Ureter (tissue), 1 donor: ENCODE measurements at regions not wholly inside any gene's neighbourhood (a gene's known extent, or its start where the extent isn't known, plus 50 kb on each side); places are given as distances from the start of the nearest gene placed in this dataset.
A peak's percentile ranks its signal among the peaks of the same experiment; 100 is the strongest.
"Not testable (repeated sequence)": the region's sequence is repeated elsewhere in the genome, so short reads cannot be mapped to it uniquely, and the experiment has no call there.

Experiments
- DNase-seq: peaks from one replicate; pipeline ENCODE4 v3.0.0-alpha.2; 2020; ENCODE audit warnings: low spot score
- donor health status: DM: yes; HTN: yes; CAD: no.

DNA sequence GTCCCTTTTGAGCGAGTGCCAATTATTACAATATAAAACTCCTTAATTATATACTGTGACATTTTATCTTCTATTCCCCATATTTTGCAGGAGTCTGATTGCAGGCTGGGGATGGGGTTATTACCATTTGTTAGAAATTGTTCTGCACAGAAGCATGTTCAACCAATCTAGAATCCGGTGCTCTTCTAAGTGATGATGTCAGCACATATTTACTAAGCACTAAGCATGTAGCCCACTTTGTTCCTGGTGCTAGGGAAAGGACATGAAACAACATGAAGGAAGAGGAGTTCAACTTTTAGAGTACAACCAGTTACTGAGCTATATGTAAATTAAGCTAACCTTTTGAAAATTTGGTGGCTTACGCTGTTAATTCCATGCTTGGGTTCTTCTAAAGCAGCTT lies 52.8 kb upstream of the IL1RAPL2 start:
- no peak for DNase-seq

DNA sequence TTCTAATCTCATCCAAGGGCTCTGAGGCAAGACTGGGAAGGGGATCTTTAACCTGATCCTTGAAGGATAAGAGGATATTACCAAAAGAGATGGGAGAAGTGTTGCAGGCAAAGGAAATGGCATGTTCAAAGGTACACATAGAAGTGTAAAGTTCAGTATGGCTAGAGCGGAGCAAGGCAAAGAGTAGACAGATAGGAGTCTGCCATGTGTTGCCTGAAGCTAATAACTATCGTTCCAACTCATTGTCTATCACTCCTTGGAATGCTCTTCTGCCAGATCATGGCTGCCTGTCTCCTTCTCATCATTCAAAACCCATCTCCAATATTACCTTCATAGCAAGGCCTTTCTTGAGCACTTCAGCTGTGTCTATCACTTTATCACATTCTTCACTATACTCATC lies 55.2 kb upstream of the IL1RAPL2 start:
- DNase-seq, result no peak

DNA sequence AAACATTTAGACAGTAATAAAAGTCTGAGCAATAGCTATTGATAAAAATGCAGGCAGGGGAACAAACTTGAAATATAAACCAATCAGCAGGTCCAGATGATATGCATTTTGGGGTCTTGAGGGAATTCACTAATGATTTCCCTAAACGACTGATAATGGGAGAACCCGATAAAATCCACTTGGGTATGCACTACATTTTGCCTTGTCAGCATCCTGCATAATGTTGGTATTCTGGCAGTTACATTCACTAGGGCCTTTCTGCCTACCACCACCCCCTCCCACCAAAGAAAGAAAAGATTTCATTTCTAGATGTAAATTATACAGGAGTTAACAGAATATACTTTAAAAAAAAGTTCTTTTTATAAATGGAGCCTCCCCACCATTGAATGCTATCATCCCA lies 63.5 kb upstream of the IL1RAPL2 start:
- DNase-seq, result no peak

DNA sequence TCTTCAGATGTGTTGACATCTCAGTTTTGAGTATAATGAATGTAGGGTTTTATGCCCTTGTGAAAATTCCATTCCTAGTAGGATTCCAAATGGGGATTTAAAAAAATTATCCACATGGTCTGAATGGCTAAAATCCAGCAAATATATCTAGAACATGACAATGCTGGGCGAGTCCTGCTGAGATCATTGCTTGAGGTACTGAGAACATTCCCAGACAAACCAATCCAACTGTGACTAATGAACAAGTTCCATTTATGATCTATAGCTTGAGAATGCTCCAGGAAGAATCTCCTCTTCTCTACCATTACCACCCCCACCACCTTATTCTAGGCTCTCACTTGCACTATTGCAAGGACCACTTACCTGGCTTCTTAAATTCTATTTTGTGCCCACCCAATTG lies 77.2 kb upstream of the IL1RAPL2 start:
- DNase-seq, result no peak

DNA sequence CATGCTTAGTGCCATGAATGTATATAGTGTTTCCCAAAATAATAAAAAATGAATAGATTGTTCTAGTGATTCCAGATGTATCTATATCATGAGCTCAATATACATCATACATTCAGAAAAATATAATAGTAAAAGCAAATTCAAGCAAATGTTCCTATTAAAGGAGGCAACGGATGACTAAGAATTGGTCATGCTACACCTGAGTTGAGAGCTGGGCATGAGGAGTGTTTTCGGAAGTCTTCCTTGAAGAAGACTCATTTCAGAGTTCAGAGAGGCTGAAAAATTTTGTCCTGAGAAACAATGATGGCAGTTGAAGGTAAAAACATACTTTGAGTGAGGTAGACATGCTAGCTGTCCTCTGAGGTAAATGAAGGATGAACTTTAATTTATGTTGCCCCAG lies 79.3 kb upstream of the IL1RAPL2 start:
- DNase-seq, result no peak

DNA sequence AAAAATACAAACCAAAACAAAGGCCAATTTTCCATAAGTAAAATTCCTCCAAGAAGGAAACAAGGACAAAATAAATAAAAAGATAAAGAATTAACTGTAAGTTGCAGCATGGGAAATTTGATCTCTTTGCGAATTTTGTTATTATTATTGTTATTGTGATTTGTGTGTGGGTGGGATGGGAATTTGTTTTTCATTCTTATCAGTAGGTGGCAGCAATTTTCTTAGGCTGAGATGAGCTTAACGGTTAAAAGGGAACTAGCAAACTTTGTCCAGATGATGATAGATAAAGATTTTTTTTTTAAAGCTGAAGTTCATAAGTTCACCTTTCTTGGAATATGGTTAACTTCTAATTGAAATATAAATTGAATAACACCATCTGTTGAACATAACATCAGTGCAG lies 83.2 kb upstream of the IL1RAPL2 start:
- DNase-seq, result no peak

DNA sequence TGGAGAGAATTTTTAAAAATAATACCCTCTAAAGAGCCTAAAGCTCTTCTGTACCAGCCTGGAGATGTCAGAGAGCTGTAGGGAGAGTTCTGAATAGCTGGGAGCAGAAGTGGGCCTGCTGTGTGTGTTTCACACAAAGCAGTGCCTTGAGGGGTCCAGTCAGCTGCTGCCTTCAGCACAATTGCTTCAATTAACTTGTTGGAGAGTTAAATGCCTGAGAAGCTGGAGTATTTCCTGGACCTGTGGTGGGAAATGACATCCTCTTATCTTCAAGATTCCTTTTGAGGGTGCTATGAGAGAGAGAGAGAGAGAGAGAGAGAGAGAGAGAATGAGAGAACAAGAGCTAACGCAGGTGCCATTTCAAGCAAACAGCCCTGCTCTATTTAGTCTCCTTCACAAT lies 96.2 kb upstream of the IL1RAPL2 start:
- DNase-seq, result no peak

DNA sequence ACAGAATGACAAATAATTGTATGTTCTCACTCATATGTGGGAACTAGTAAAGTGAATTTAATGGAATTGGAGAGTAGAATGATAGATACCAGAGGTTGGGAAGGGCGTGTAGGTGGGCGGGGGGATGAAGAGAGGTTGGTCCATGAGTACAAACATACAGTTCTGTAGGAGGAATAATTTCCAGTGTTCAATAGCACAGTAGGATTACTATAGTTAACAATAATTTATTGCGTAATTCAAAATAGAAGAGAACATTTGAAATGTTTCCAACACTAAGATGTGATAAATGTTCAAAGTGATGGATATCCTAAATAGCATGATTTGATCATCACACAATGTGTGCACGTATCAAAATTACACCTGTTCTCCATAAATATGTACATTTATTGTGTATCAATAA lies 106.2 kb upstream of the IL1RAPL2 start:
- no peak for DNase-seq

DNA sequence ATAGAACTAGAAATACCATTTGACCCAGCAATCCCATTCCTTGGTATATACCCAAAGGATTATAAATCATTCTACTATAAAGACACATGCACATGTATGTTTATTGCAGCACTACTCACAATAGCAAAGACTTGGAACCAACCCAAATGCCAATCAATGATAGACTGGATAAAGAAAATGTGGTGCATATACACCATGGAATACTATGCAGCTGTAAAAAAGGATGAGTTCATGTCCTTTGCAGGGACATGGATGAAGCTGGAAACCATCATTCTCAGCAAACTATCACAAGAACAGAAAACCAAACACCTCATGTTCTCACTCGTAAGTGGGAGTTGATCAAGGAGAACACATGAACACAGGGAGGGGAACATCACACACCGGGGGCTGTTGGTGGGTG lies 108.9 kb upstream of the IL1RAPL2 start:
- DNase-seq, result not testable (repeated sequence)

DNA sequence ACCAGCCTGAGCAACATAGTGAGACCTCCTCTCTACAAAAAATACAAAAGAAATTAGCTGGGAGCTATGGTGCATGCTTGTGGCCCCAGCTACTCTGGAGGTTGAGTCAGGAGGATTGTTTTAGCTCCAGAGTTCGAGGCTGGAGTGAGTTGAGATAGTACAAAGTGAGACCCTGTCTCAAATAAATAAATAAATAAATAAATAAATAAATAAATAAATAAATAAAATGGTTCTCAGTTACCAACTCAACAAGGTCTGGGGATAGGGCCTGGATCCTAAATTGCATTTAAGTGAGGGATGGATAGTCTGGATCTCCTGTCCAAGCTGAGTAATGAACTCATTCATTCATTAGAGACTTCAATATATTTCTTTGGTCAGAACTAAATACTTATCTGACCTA lies 115.7 kb upstream of the IL1RAPL2 start:
- no peak for DNase-seq

DNA sequence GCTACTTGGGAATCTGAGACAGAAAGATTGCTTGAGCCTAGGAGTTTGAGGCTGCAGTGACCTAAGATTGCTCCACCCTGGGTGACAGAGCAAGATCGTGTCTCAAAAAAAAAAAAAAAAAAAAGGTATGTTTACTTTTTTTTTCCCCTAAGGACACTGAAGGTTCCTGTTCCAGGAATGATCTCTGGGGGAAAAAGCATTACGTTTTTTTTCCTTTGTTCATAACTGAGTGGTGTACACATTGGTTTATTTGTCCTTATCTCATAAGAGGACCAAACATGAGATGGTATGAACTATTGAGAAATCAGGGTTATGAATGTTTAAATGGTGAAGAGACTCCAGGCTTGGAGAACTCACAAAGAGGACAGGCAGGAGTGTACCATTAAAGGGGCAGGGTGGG lies 120.4 kb upstream of the IL1RAPL2 start:
- no peak for DNase-seq

DNA sequence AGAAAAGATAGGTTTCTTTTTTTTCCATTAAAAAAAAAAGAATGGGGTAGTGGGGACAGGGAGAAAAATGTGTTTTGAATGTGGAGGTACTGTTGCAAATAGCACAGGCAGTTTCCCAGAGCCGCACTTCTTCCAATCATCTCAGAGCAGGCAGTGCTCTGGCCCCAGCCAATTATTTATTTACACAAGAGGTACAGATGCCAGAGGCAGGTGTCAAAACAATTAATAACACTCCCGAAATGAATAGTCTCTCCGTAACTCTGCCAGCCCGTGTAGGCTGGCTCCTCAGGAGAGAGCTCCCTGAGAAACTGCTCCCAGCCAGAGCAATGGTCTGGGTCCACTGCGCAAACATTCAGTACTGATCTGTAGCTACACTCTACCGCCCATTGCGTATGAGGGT lies 130.8 kb upstream of the IL1RAPL2 start:
- DNase-seq, result no peak

DNA sequence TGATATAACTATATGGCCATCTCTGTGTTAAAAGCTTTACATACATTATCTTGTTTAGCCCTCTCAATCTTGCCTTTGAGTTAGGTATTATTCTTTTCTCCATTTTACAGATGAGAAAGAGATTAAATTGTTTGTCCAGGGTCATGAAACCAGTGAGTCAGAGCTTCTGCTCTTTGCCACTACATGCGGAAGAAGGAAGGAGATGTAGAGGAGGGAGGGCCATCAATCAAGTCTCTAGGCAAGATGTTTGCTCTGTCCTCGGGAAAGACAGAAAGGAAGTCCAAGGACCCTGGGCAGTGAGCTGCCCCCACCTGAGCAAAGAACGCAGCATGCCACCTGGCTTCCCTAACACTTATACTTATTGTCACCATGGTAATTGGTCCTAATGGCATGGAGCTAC lies 133.7 kb upstream of the IL1RAPL2 start:
- peak; percentile 45 for DNase-seq

DNA sequence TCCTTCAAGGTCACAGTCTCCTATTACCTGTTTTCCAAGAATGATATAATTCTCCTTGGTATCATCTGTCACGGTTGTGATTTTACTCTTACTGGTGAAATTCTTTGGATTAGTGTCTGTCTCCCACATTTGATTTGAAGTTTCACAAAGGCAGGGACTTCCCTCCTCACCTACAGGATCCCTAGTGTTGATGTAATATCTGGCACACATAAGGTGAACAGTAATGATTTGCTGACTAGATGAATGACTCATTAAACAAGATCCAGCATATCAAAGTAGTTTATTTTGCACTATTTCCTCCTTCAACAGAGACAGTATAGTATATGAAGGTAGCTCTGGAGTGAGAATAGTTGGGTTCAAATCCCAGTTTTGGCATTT lies 135.3 kb upstream of the IL1RAPL2 start:
- no peak for DNase-seq

DNA sequence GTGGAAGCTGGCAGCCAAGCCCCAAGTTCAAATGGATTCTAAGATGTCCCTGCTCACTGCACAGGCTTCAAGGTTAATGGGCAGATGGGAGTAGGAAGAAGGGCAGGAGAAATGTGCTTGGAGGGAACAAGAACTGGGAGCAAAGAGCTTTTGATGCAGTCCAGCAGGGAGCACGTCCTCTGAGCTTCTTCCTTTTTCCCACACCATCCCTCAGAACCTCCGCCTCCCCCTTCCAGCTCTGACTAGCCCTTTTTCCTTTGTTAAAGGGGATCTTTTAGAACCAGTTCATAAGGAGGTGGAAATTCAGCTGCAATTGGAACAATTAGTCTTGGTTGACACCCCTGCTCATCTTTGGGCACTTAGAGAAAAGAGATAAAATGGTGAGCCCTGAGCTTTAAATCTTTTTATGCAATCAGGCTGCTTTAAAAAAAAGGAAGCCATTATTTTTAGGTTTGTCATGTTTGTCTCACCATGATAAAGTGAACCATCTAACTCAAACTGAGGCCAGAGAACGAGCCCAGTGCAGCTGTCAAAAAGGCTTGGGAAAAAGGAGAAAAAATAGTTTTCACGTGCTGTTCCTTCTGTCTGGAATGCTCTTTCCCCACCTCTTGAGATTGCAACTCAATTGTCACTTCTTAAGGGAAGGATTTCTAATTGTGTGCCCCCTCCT lies 135.8 kb upstream of the IL1RAPL2 start:
- DNase-seq, result no peak

DNA sequence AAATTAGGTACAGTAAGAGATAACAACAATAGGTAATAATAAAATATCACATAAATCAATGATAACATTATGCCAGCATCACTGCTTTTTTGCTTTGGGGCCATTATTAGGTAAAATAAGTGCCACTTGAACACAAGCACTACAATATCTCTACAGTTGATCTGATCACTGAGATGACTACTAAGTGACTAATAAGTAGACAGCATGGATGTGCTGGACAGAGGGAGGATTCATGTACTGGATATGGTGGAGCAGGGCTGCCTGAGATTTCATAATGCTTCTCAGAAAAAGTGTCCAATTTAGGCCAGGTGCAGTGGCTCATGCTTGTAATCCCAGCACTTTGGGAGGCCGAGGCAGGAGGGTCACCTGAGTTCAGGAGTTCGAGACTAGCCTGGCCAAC lies 137.8 kb upstream of the IL1RAPL2 start:
- DNase-seq, result no peak

DNA sequence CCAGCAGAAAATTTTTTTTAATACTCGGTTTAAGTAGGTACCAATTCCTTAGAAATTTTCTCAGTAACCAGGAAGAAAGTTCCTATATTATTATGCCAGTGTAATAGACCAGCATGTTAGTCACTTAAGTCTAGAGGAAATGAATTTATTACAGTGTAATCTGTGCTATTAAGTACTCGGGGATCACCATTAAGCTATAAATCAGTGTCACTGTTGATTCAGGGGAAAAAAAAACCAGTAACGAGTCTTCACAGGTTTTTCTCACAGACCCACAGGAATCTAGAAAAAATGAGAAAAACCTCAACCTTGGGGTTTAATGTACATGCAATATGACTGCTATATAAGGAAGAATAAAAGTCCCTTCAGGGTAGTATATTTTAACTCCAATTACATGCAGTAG lies 138.3 kb upstream of the IL1RAPL2 start:
- no peak for DNase-seq

DNA sequence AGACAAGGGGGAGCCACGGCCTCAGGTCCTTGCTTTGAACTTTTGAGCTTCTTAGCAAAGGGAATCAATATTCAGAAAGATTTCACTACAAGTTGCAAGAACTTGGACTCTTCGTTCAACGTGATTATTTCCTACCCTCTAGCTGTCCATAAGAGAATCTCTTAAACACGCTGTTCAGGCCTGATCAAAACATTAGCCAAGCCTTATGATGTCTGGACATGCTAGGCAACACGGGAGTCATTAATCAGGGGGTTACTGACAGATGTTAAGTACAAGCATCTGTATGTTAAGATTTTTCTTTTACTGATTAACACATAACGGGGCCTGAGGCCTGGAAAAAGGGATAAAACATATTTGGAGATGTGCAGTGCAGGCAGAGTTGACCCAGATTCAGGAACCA lies 138.9 kb upstream of the IL1RAPL2 start:
- DNase-seq, result no peak

DNA sequence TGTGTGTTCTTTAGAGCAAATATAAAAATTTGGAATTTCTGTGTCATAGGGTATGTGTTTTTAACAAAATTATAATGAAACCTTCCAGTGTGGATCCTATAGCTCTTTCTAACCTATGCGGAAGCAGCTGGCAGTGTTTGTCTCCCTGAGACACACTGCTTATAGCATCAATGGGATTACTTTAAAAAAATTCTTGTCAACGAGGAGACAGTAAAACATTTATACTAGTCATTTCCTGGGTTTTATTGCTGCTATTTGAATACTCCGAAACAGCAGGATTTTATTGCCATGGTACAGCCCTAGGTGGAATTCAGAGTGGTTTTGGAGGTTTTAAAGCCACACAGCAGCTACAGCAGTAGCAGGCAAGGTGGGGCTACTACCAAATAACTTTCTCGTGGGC lies 145.1 kb upstream of the IL1RAPL2 start:
- no peak for DNase-seq

DNA sequence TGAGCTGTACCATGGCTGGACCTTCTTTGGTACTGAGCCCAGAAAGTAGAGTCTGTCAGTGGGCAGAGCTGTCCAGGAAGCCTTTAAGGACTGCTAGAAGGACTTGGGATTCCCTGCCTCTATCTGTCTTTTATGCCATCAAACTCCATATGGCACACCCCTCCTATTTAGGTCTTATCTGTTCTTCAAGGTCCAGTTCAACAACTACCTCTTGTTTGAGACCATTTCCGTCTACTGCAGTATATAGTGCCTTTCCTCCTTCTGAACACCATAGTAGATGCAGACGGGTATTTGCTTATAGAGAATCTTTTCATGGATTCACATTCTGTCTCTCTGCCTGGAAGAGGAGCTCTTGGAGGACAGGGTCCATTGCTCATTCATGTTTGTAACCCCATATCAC lies 146.1 kb upstream of the IL1RAPL2 start:
- DNase-seq, result no peak

DNA sequence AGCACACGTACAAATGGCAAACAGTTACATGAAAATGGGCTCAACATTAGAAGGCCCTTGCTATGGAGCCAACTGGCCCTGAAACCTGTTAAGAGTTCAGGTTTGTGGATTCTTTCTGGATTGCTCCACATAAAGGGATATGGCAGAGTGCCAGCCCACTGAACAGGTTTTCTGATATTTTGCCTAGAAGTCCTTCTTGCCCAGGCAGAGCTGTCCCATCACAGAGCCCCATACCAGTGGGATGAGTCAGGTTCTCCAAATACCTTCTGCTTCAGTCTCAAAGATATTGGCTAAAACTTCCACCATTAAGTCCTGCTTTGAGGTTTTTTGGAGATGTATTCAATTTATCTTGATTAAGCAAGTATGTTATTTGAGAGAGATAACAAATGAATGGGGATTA lies 146.8 kb upstream of the IL1RAPL2 start:
- DNase-seq, result no peak

DNA sequence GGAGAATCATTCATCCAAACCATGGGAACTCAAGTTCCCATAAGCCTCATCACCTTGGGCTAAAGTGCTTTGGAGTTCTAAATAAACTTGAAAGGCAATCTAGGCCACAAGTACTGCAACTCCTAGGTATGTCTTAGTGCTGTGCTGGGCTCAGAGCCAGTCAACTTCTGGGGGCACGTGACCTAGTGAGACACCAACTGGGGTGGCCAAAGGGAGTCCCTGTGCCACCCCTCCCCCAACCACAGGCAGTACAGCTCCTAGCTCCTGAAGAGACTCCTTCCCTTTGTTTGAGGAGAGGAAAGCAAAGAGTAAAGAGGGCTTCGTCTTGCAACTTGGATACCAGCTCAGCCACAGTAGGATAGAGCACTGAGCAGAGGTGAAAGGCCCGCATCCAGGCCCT lies 154.2 kb upstream of the IL1RAPL2 start:
- DNase-seq, result no peak

DNA sequence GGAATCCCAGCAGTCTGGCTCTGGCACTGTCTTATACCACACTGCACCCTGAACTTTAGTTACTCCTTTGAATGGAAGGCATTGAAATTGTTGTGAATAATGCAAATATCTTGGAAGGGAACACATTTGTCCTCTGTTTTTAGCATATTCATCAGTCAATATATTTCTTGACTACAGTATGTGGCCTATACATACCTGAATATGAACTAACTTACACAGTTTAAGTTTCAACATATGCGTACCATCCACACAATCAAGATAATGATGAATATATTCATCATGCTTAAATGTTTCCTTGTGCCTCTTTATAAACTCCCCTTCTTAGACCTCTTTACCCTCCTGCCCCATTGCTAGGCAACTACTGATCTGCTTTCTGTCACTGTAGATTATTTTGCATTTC lies 145.7 kb upstream of the ESX1 start:
- DNase-seq, result no peak

DNA sequence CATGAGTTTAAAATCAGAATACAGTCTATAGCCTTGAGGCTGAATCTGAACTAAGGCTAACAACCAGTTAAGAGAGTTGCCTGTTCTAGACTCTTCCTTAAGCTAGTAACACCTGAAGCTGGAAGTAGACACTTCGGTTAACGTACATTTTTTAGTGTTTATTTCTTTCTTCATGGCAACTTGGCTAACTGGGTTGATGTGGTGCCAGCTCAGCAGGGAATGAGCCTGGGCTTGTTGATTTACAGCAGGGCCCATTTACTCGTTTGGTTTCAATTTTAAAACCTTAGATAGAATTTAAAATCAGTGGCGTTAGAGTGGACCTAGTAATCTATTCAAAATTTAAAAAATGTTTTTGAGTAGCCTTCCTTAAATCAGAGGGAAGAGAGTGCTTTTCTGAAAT lies 137.6 kb upstream of the ESX1 start:
- DNase-seq, result no peak

DNA sequence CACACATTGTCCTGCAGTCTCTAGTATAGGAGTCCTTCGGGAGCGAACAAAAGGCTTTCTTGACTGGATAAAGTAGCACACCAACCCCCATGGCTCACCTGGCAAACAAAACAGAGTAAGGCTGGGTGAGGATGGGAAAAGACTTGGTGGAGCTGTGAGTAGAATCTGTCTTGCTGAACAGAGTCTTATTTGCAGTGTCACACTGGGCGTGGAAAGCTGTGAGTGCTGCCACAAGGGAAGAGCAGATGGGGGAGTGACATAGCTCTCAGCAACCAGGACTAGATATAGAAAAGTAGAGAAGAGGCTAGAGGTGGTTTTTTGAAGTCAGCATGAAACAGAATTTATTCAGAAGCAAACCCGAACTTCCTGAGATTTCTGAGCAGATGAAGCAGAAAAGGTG lies 137.2 kb upstream of the ESX1 start:
- no peak for DNase-seq
